Natural killer cell (primary cell): ENCODE measurements at regions not wholly inside any gene's neighbourhood (a gene's known extent, or its start where the extent isn't known, plus 50 kb on each side); places are given as distances from the start of the nearest gene placed in this dataset.

Experiments used
- ATAC-seq, 3 donors: fragments of 150-1000 bp in 2 of 3; fragments of 200-7000 bp in 1 of 3; cut with Tn5 transposase; 1 replicate in 1 of 3; 2 replicates in 2 of 3; pipeline ENCODE4 v1.10.0; 2021; ENCODE audit warnings: mild to moderate bottlenecking in 2 of 3, moderate library complexity in 2 of 3
- DNase-seq, 2 donors: peaks; one replicate each; pipeline versions ENCODE4 v3.0.0 to v3.0.0-alpha.2; 2013 to 2021; ENCODE audit warnings: mixed read lengths in 1 of 2
- H3K27ac ChIP-seq: one replicate; pipeline ENCODE4 v1.5.1; 2013; ENCODE audit warnings: mild to moderate bottlenecking, low read length
- H3K27me3 ChIP-seq: one replicate; pipeline ENCODE4 v1.6.1; 2013; ENCODE audit warnings: low read length; ENCODE audit not compliant: control insufficient read depth, insufficient read depth
- H3K36me3 ChIP-seq: one replicate; pipeline ENCODE4 v1.6.1; 2013; ENCODE audit warnings: low read length; ENCODE audit not compliant: control insufficient read depth, insufficient read depth
- H3K4me1 ChIP-seq: one replicate; pipeline ENCODE4 v1.6.1; 2013; ENCODE audit warnings: low read length; ENCODE audit not compliant: control insufficient read depth, insufficient read depth
- H3K4me3 ChIP-seq: one replicate; pipeline ENCODE4 v1.5.1; 2013; ENCODE audit warnings: low read length
- H3K9me3 ChIP-seq: one replicate; pipeline ENCODE4 v1.6.1; 2013; ENCODE audit warnings: low read length; ENCODE audit not compliant: control insufficient read depth, insufficient read depth
- H3K27ac Mint-ChIP-seq, 2 donors: one replicate each; pipeline ENCODE4 v1.8.0; 2022; ENCODE audit warnings: mild to moderate bottlenecking in 2 of 2, mixed read lengths in 2 of 2, moderate library complexity in 1 of 2
- H3K27me3 Mint-ChIP-seq, 2 donors: one replicate each; pipeline ENCODE4 v1.8.0; 2022; ENCODE audit warnings: low read depth in 2 of 2, mixed read lengths in 2 of 2
- H3K36me3 Mint-ChIP-seq: one replicate; pipeline ENCODE4 v1.8.0; 2022; ENCODE audit warnings: mixed read lengths
- H3K4me1 Mint-ChIP-seq, 2 donors: one replicate each; pipeline ENCODE4 v1.8.0; 2022; ENCODE audit warnings: mixed read lengths in 2 of 2
- H3K4me3 Mint-ChIP-seq: one replicate; pipeline ENCODE4 v1.8.0; 2022; ENCODE audit warnings: mild to moderate bottlenecking, moderate library complexity, mixed read lengths
- H3K9me3 Mint-ChIP-seq, 2 donors: one replicate each; pipeline ENCODE4 v1.8.0; 2022; ENCODE audit warnings: mixed read lengths in 2 of 2
- CTCF ChIP-seq: fragments of 200-600 bp; IDR thresholded peaks from one replicate; pipeline ENCODE4 v1.8.0; 2022; ENCODE audit warnings: antibody characterized with exemption
- whole genome bisulfite sequencing: methylation state at CpG from one replicate; pipeline ENCODE4 v1.1.7; 2013; ENCODE audit warnings: missing lambda C conversion rate; ENCODE audit not compliant: insufficient coverage; 5-methylcytosine and 5-hydroxymethylcytosine counted together
- intact Hi-C: fragments of 100-400 bp; cut with micrococcal nuclease; formaldehyde crosslinking; loops from one replicate; pipeline ENCODE4 v1.14.2; 2022

GRCh38 chr17:71428897-71429296, 691.9 kb upstream of the SOX9 start:
- Mint-ChIP-seq H3K4me1 (no peaks in the 10 kb centered on the region), H3K36me3 (no peaks in the 10 kb centered on the region), H3K4me3 (no peak overlapping the region), H3K9me3 (peaks cover 5 to 6% of the 10 kb centered on the region in 2 donors), H3K27ac (no peak overlapping the region), H3K27me3 (no peaks in the 10 kb centered on the region)
- Histone ChIP-seq H3K4me1 (no peaks in the 10 kb centered on the region), H3K27ac (no peak overlapping the region), H3K36me3 (no peaks in the 10 kb centered on the region), H3K9me3 (no peaks in the 10 kb centered on the region), H3K27me3 (no peaks in the 10 kb centered on the region), H3K4me3 (no peak overlapping the region)
- intact Hi-C loops, result no loop called here
- DNase-seq, result no peak
- no peak for TF ChIP-seq CTCF
- ATAC-seq, result no peak

- Mint-ChIP-seq H3K9me3 (peaks cover 5 to 6% of the 10 kb centered on the region in 2 donors), H3K27me3 (no peaks in the 10 kb centered on the region), H3K4me1 (no peaks in the 10 kb centered on the region), H3K36me3 (no peaks in the 10 kb centered on the region), H3K27ac (no peak overlapping the region), H3K4me3 (no peak overlapping the region)
- Histone ChIP-seq H3K27me3 (no peaks in the 10 kb centered on the region), H3K36me3 (no peaks in the 10 kb centered on the region), H3K27ac (no peak overlapping the region), H3K9me3 (no peaks in the 10 kb centered on the region), H3K4me3 (no peak overlapping the region), H3K4me1 (no peaks in the 10 kb centered on the region)
- intact Hi-C loops, result no loop called here
- no peak for DNase-seq
- ATAC-seq, result no peak
- TF ChIP-seq CTCF, result no peak
- 91% methylated on average over 5 of the region's 5 CpGs for WGBS
Measured at GRCh38 chr17:71430281-71430680, 690.5 kb upstream of the SOX9 start.

- Histone ChIP-seq H3K27me3 (no peaks in the 10 kb centered on the region), H3K36me3 (no peaks in the 10 kb centered on the region), H3K4me1 (no peaks in the 10 kb centered on the region), H3K4me3 (no peak overlapping the region), H3K27ac (no peak overlapping the region), H3K9me3 (no peaks in the 10 kb centered on the region)
- H3K4me1 Mint-ChIP-seq, result no peaks in the 10 kb centered on the region
- DNase-seq, result no peak
- peaks cover 3 to 6% of the 10 kb centered on the region in 2 donors for H3K9me3 Mint-ChIP-seq
- 81% methylated on average over 2 of the region's 2 CpGs for WGBS
- H3K36me3 Mint-ChIP-seq, result no peaks in the 10 kb centered on the region
- intact Hi-C loops, result no loop called here
- no peaks in the 10 kb centered on the region for H3K27me3 Mint-ChIP-seq
- no peak for TF ChIP-seq CTCF
- no peak for ATAC-seq
- H3K4me3 Mint-ChIP-seq, result no peak overlapping the region
- H3K27ac Mint-ChIP-seq, result no peak overlapping the region
Measured at GRCh38 chr17:71431146-71431545, 689.7 kb upstream of the SOX9 start.

GRCh38 chr17:71432378-71433315, 688.2 kb upstream of the SOX9 start:
- no peaks in the 10 kb centered on the region for H3K36me3 Mint-ChIP-seq
- no peaks in the 10 kb centered on the region for H3K36me3 ChIP-seq
- peaks cover 3 to 9% of the 10 kb centered on the region in 2 donors for H3K9me3 Mint-ChIP-seq
- DNase-seq (no peak), ATAC-seq (no peak)
- 74% methylated on average over 2 of the region's 2 CpGs for WGBS
- no peak overlapping the region for H3K4me3 ChIP-seq
- intact Hi-C loops, result no loop called here
- no peaks in the 10 kb centered on the region for H3K9me3 ChIP-seq
- H3K4me3 Mint-ChIP-seq, result no peak overlapping the region
- no peaks in the 10 kb centered on the region for H3K4me1 ChIP-seq
- no peak overlapping the region for H3K27ac ChIP-seq
- no peaks in the 10 kb centered on the region for H3K4me1 Mint-ChIP-seq
- no peak for TF ChIP-seq CTCF
- H3K27me3 Mint-ChIP-seq, result no peaks in the 10 kb centered on the region
- H3K27ac Mint-ChIP-seq, result no peak overlapping the region
- H3K27me3 ChIP-seq, result no peaks in the 10 kb centered on the region
